Activated naive CD4-positive, alpha-beta T cell treated with anti-CD3 and anti-CD28 coated beads for 36 hours (primary cell): ENCODE measurements at regions not wholly inside any gene's neighbourhood (a gene's known extent, or its start where the extent isn't known, plus 50 kb on each side); places are given as distances from the start of the nearest gene placed in this dataset.

Source experiments
- CTCF ChIA-PET: fragments of 350-600 bp; sonication (Branson Sonifier 250); formaldehyde crosslinking; loops from one replicate; lab custom pipeline; 2021; ENCODE audit warnings: antibody characterized with exemption; lab: Charles Lee
- DNase-seq: peaks from one replicate; pipeline ENCODE4 v3.0.0-alpha.2; 2020
- H3K27ac Mint-ChIP-seq: one replicate; pipeline ENCODE4 v1.8.0; 2021; ENCODE audit warnings: mild to moderate bottlenecking, mixed read lengths
- H3K27me3 Mint-ChIP-seq: one replicate; pipeline ENCODE4 v1.8.0; 2021; ENCODE audit warnings: low read depth, mixed read lengths
- H3K36me3 Mint-ChIP-seq: one replicate; pipeline ENCODE4 v1.8.0; 2021; ENCODE audit warnings: low read depth, mixed read lengths
- H3K4me1 Mint-ChIP-seq: one replicate; pipeline ENCODE4 v1.8.0; 2021; ENCODE audit warnings: low read depth, mixed read lengths
- H3K4me3 Mint-ChIP-seq: one replicate; pipeline ENCODE4 v1.8.0; 2021; ENCODE audit warnings: mild to moderate bottlenecking, moderate library complexity, mixed read lengths
- H3K9me3 Mint-ChIP-seq: one replicate; pipeline ENCODE4 v1.8.0; 2021; ENCODE audit warnings: mixed read lengths
- intact Hi-C: fragments of 100-400 bp; cut with micrococcal nuclease; formaldehyde crosslinking; loops from one replicate; pipeline ENCODE4 v1.15.1; 2023

- Mint-ChIP-seq H3K36me3 (no peaks in the 10 kb centered on the region), H3K4me3 (no peak overlapping the region), H3K9me3 (no peaks in the 10 kb centered on the region), H3K27me3 (no peaks in the 10 kb centered on the region), H3K27ac (no peak overlapping the region), H3K4me1 (no peaks in the 10 kb centered on the region)
- CTCF ChIA-PET: no interaction called here
- intact Hi-C loops: no loop called here
- no peak for DNase-seq
Measured at GRCh38 chr7:35386816-35387706, 133.2 kb upstream of the TBX20 start.

GRCh38 chr7:35386082-35386815, 132.3 kb upstream of the TBX20 start:
- H3K4me1 Mint-ChIP-seq: no peaks in the 10 kb centered on the region
- intact Hi-C loops: no loop called here
- H3K27ac Mint-ChIP-seq: no peak overlapping the region
- H3K4me3 Mint-ChIP-seq: no peak overlapping the region
- no peaks in the 10 kb centered on the region for H3K9me3 Mint-ChIP-seq
- H3K36me3 Mint-ChIP-seq: no peaks in the 10 kb centered on the region
- no peaks in the 10 kb centered on the region for H3K27me3 Mint-ChIP-seq
- CTCF ChIA-PET: no interaction called here
- DNase-seq: no peak

GRCh38 chr7:35384761-35385700, 131.1 kb upstream of the TBX20 start:
- H3K27me3 Mint-ChIP-seq: peaks cover 6% of the 10 kb centered on the region
- no peak for DNase-seq
- H3K27ac Mint-ChIP-seq: no peak overlapping the region
- intact Hi-C loops: no loop called here
- no peaks in the 10 kb centered on the region for H3K36me3 Mint-ChIP-seq
- CTCF ChIA-PET: no interaction called here
- H3K4me3 Mint-ChIP-seq: no peak overlapping the region
- no peaks in the 10 kb centered on the region for H3K9me3 Mint-ChIP-seq
- no peaks in the 10 kb centered on the region for H3K4me1 Mint-ChIP-seq

- peaks cover 12% of the 10 kb centered on the region for H3K27me3 Mint-ChIP-seq
- CTCF ChIA-PET: no interaction called here
- no peaks in the 10 kb centered on the region for H3K36me3 Mint-ChIP-seq
- intact Hi-C loops: no loop called here
- DNase-seq: no peak
- no peak overlapping the region for H3K4me3 Mint-ChIP-seq
- H3K4me1 Mint-ChIP-seq: no peaks in the 10 kb centered on the region
- H3K27ac Mint-ChIP-seq: no peak overlapping the region
- no peaks in the 10 kb centered on the region for H3K9me3 Mint-ChIP-seq
Measured at GRCh38 chr7:35380739-35381224, 126.9 kb upstream of the TBX20 start.

- Mint-ChIP-seq H3K27ac (no peak overlapping the region), H3K4me1 (no peaks in the 10 kb centered on the region), H3K27me3 (peaks cover 12% of the 10 kb centered on the region), H3K36me3 (no peaks in the 10 kb centered on the region), H3K4me3 (no peak overlapping the region), H3K9me3 (peaks cover 2% of the 10 kb centered on the region)
- DNase-seq: no peak
- intact Hi-C loops: no loop called here
- CTCF ChIA-PET: interaction anchor here (1.1 kb wide), 1 partner anchor 16 kb away, joined by 3 read pairs; no protein-coding TSS in a partner anchor
Measured at GRCh38 chr7:35379481-35379880, 125.6 kb upstream of the TBX20 start.

- Mint-ChIP-seq H3K27me3 (peaks cover 7% of the 10 kb centered on the region), H3K9me3 (peaks cover 4% of the 10 kb centered on the region), H3K27ac (no peak overlapping the region), H3K4me3 (no peak overlapping the region), H3K36me3 (no peaks in the 10 kb centered on the region), H3K4me1 (no peaks in the 10 kb centered on the region)
- DNase-seq: no peak
- intact Hi-C loops: no loop called here
- CTCF ChIA-PET: no interaction called here
Measured at GRCh38 chr7:35375516-35375915, 121.6 kb upstream of the TBX20 start.

GRCh38 chr7:35374858-35375257, 121.0 kb upstream of the TBX20 start:
- Mint-ChIP-seq H3K4me3 (no peak overlapping the region), H3K36me3 (no peaks in the 10 kb centered on the region), H3K27me3 (peaks cover 6% of the 10 kb centered on the region), H3K4me1 (no peaks in the 10 kb centered on the region), H3K27ac (no peak overlapping the region), H3K9me3 (peaks cover 4% of the 10 kb centered on the region)
- CTCF ChIA-PET: no interaction called here
- no peak for DNase-seq
- intact Hi-C loops: no loop called here

- no peak overlapping the region for H3K4me3 Mint-ChIP-seq
- intact Hi-C loops: no loop called here
- no peaks in the 10 kb centered on the region for H3K4me1 Mint-ChIP-seq
- H3K9me3 Mint-ChIP-seq: peaks cover 4% of the 10 kb centered on the region
- CTCF ChIA-PET: no interaction called here
- H3K27ac Mint-ChIP-seq: no peak overlapping the region
- DNase-seq: no peak
- H3K36me3 Mint-ChIP-seq: no peaks in the 10 kb centered on the region
- peaks cover 2% of the 10 kb centered on the region for H3K27me3 Mint-ChIP-seq
Measured at GRCh38 chr7:35371221-35371620, 117.3 kb upstream of the TBX20 start.

GRCh38 chr7:35370687-35371086, 116.8 kb upstream of the TBX20 start:
- Mint-ChIP-seq H3K27ac (no peak overlapping the region), H3K36me3 (no peaks in the 10 kb centered on the region), H3K9me3 (peaks cover 4% of the 10 kb centered on the region), H3K4me3 (no peak overlapping the region), H3K27me3 (no peaks in the 10 kb centered on the region), H3K4me1 (no peaks in the 10 kb centered on the region)
- CTCF ChIA-PET: no interaction called here
- intact Hi-C loops: no loop called here
- DNase-seq: no peak

- no peaks in the 10 kb centered on the region for H3K9me3 Mint-ChIP-seq
- no peak overlapping the region for H3K27ac Mint-ChIP-seq
- no peaks in the 10 kb centered on the region for H3K4me1 Mint-ChIP-seq
- intact Hi-C loops: no loop called here
- CTCF ChIA-PET: no interaction called here
- no peaks in the 10 kb centered on the region for H3K36me3 Mint-ChIP-seq
- no peak for DNase-seq
- H3K27me3 Mint-ChIP-seq: peaks cover 3% of the 10 kb centered on the region
- no peak overlapping the region for H3K4me3 Mint-ChIP-seq
Measured at GRCh38 chr7:35366167-35367155, 112.6 kb upstream of the TBX20 start.

GRCh38 chr7:35365523-35365922, 111.6 kb upstream of the TBX20 start:
- Mint-ChIP-seq H3K4me3 (no peak overlapping the region), H3K27ac (no peak overlapping the region), H3K27me3 (peaks cover 3% of the 10 kb centered on the region), H3K36me3 (no peaks in the 10 kb centered on the region), H3K9me3 (no peaks in the 10 kb centered on the region), H3K4me1 (no peaks in the 10 kb centered on the region)
- intact Hi-C loops: no loop called here
- CTCF ChIA-PET: no interaction called here
- no peak for DNase-seq
